ENCODE measurements at regions not wholly inside any gene's neighbourhood (a gene's known extent, or its start where the extent isn't known, plus 50 kb on each side); places are given as distances from the start of the nearest gene placed in this dataset.

DNA sequence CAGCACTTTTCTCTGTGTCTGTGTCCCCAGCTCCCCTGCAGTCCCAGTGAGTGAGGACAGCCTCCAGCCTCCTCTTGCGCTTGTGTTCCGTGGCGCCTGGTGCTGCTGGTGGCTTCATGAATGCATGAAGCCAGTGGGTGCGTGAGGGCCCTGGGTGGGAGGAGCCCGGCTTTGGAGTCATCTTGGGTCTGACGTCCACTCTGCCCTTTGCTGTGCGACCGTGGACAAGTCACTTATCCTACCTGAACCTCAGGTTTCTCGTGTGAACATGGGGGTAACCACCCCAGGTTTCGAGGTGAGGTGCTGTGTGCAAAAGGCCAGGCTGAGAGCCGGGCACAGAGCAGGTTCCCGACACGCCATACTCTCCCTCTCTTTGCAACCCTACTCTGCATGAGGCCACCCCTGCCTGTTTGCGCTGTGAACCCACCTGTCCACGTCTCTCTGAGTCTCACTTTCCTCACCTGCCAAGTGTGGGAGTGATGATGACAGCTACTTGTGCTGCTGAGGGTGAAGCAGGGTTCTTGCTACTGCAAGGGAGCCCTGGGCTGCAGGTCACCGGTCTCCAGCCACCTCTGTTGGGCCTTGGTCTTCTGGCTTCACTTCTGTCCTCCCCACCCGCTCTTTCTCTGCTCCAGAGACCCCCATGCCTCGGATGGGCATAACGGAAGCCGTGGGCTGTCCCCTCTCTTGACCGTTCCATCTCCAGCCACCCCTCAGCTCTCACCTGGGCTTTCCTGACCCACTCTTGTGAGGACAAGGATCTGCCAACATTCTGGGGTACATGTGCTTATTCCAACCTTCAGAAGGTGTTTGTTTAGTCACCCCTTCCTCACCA, 537.6 kb downstream of the TBC1D22A start:
- TF ChIP-seq, protein P1, sequence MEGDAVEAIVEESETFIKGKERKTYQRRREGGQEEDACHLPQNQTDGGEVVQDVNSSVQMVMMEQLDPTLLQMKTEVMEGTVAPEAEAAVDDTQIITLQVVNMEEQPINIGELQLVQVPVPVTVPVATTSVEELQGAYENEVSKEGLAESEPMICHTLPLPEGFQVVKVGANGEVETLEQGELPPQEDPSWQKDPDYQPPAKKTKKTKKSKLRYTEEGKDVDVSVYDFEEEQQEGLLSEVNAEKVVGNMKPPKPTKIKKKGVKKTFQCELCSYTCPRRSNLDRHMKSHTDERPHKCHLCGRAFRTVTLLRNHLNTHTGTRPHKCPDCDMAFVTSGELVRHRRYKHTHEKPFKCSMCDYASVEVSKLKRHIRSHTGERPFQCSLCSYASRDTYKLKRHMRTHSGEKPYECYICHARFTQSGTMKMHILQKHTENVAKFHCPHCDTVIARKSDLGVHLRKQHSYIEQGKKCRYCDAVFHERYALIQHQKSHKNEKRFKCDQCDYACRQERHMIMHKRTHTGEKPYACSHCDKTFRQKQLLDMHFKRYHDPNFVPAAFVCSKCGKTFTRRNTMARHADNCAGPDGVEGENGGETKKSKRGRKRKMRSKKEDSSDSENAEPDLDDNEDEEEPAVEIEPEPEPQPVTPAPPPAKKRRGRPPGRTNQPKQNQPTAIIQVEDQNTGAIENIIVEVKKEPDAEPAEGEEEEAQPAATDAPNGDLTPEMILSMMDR (IDR thresholded peaks at IDR 0.05), result no peak
- no peak for TF ChIP-seq EP300 (IDR thresholded peaks at IDR 0.05)
- no peak for TF ChIP-seq POLR2A (IDR thresholded peaks at IDR 0.05)

Measured in tibial nerve (tissue), 4 donors.